ENCODE measurements at regions not wholly inside any gene's neighbourhood (a gene's known extent, or its start where the extent isn't known, plus 50 kb on each side); places are given as distances from the start of the nearest gene placed in this dataset.

- TF ChIP-seq CTCF (IDR thresholded peaks at IDR 0.05), result no peak
- no peak for TF ChIP-seq ZFX (IDR thresholded peaks at IDR 0.05; ENCODE audit: borderline replicate concordance)
- H3K27ac ChIP-seq, result no peak overlapping the region
Observed at GRCh38 chr11:92276773-92277172, 52.2 kb downstream of the FAT3 start.

- TF ChIP-seq ZFX (IDR thresholded peaks at IDR 0.05; ENCODE audit: borderline replicate concordance) (no peak), CTCF (IDR thresholded peaks at IDR 0.05) (no peak)
- H3K27ac ChIP-seq, result no peak overlapping the region
Observed at GRCh38 chr11:92277871-92278270, 53.3 kb downstream of the FAT3 start.

GRCh38 chr11:92278791-92279433, 54.3 kb downstream of the FAT3 start:
- TF ChIP-seq ZFX (IDR thresholded peaks at IDR 0.05; ENCODE audit: borderline replicate concordance) (no peak), CTCF (IDR thresholded peaks at IDR 0.05) (no peak)
- no peak overlapping the region for H3K27ac ChIP-seq

- TF ChIP-seq CTCF (IDR thresholded peaks at IDR 0.05) (no peak), ZFX (IDR thresholded peaks at IDR 0.05; ENCODE audit: borderline replicate concordance) (no peak)
- H3K27ac ChIP-seq, result no peak overlapping the region
Observed at GRCh38 chr11:92284107-92284506, 59.5 kb downstream of the FAT3 start.

- TF ChIP-seq ZFX (IDR thresholded peaks at IDR 0.05; ENCODE audit: borderline replicate concordance), result no peak
- TF ChIP-seq CTCF (IDR thresholded peaks at IDR 0.05), result no peak
- H3K27ac ChIP-seq, result no peak overlapping the region
Observed at GRCh38 chr11:92284558-92284957, 59.9 kb downstream of the FAT3 start.

GRCh38 chr11:92285776-92286175, 61.2 kb downstream of the FAT3 start:
- H3K27ac ChIP-seq, result no peak overlapping the region
- TF ChIP-seq CTCF (IDR thresholded peaks at IDR 0.05) (no peak), ZFX (IDR thresholded peaks at IDR 0.05; ENCODE audit: borderline replicate concordance) (no peak)

- TF ChIP-seq CTCF (IDR thresholded peaks at IDR 0.05) (no peak), ZFX (IDR thresholded peaks at IDR 0.05; ENCODE audit: borderline replicate concordance) (no peak)
- no peak overlapping the region for H3K27ac ChIP-seq
Observed at GRCh38 chr11:92286709-92287108, 62.1 kb downstream of the FAT3 start.
